WERI-Rb-1 (cell line): ENCODE measurements at regions not wholly inside any gene's neighbourhood (a gene's known extent, or its start where the extent isn't known, plus 50 kb on each side); places are given as distances from the start of the nearest gene placed in this dataset.

Experiments used
- DNase-seq: peaks from one replicate; pipeline ENCODE4 v3.0.0-alpha.2; 2020
- H3K27ac ChIP-seq: fragments of 250-450 bp; sonication (Bioruptor Pico); 2 replicates; pipeline ENCODE4 v1.5.1; 2020; ENCODE audit warnings: mild to moderate bottlenecking, moderate library complexity
- H3K27me3 ChIP-seq: fragments of 250-450 bp; sonication (Bioruptor Pico); 2 replicates; pipeline ENCODE4 v1.5.1; 2021; ENCODE audit warnings: mild to moderate bottlenecking, low read depth, moderate library complexity; ENCODE audit not compliant: insufficient read depth, severe bottlenecking
- H3K36me3 ChIP-seq: fragments of 250-450 bp; sonication (Bioruptor Pico); 2 replicates; pipeline ENCODE4 v1.5.1; 2020; ENCODE audit warnings: mild to moderate bottlenecking, moderate library complexity
- H3K4me3 ChIP-seq: 2 replicates; pipeline ENCODE4 v1.5.1; 2011; ENCODE audit warnings: low read depth, mild to moderate bottlenecking, control low read depth, low read length
- H3K9me3 ChIP-seq: fragments of 250-450 bp; sonication (Bioruptor Pico); 2 replicates; pipeline ENCODE4 v1.5.1; 2021; ENCODE audit warnings: mild to moderate bottlenecking, moderate library complexity; ENCODE audit not compliant: severe bottlenecking
- CTCF ChIP-seq: IDR thresholded peaks from 2 replicates; pipeline ENCODE4 v1.5.1; 2011; ENCODE audit warnings: low read depth, mild to moderate bottlenecking, control low read depth, inconsistent platforms, low read length

- Histone ChIP-seq H3K9me3 (peaks cover 3% of the 10 kb centered on the region), H3K4me3 (no peak overlapping the region), H3K27ac (no peak overlapping the region), H3K27me3 (no peaks in the 10 kb centered on the region), H3K36me3 (no peaks in the 10 kb centered on the region)
- DNase-seq = no peak
- no peak for TF ChIP-seq CTCF
Measured at GRCh38 chr1:165080253-165080896, 276.1 kb downstream of the LMX1A start.

- Histone ChIP-seq H3K27ac (no peak overlapping the region), H3K9me3 (peaks cover 3% of the 10 kb centered on the region), H3K27me3 (no peaks in the 10 kb centered on the region), H3K36me3 (no peaks in the 10 kb centered on the region), H3K4me3 (no peak overlapping the region)
- no peak for TF ChIP-seq CTCF
- no peak for DNase-seq
Measured at GRCh38 chr1:165078391-165078790, 278.1 kb downstream of the LMX1A start.

- H3K9me3 ChIP-seq = peaks cover 3% of the 10 kb centered on the region
- peak; percentile 83 for TF ChIP-seq CTCF
- no peak overlapping the region for H3K27ac ChIP-seq
- no peaks in the 10 kb centered on the region for H3K27me3 ChIP-seq
- DNase-seq = peak; percentile 61
- no peaks in the 10 kb centered on the region for H3K36me3 ChIP-seq
- no peak overlapping the region for H3K4me3 ChIP-seq
Measured at GRCh38 chr1:165075725-165076370, 280.7 kb downstream of the LMX1A start.

GRCh38 chr1:165073185-165074007, 283.1 kb downstream of the LMX1A start:
- peak; percentile 23 for DNase-seq
- H3K27ac ChIP-seq = no peak overlapping the region
- H3K9me3 ChIP-seq = no peaks in the 10 kb centered on the region
- TF ChIP-seq CTCF = peak; percentile 64
- H3K36me3 ChIP-seq = no peaks in the 10 kb centered on the region
- no peak overlapping the region for H3K4me3 ChIP-seq
- H3K27me3 ChIP-seq = no peaks in the 10 kb centered on the region

GRCh38 chr1:165070675-165071074, 285.8 kb downstream of the LMX1A start:
- Histone ChIP-seq H3K9me3 (no peaks in the 10 kb centered on the region), H3K36me3 (no peaks in the 10 kb centered on the region), H3K27me3 (no peaks in the 10 kb centered on the region), H3K27ac (no peak overlapping the region), H3K4me3 (no peak overlapping the region)
- DNase-seq = no peak
- no peak for TF ChIP-seq CTCF
